ENCODE measurements at regions not wholly inside any gene's neighbourhood (a gene's known extent, or its start where the extent isn't known, plus 50 kb on each side); places are given as distances from the start of the nearest gene placed in this dataset.

- Histone ChIP-seq H3K4me3 (ENCODE audit: low read length) (no peak overlapping the region), H3K9ac (ENCODE audit: low read length) (no peak overlapping the region), H2AFZ (ENCODE audit: low read depth, low read length) (no peak overlapping the region), H4K20me1 (ENCODE audit: insufficient read depth) (no peaks in the 10 kb centered on the region), H3K27me3 (ENCODE audit: insufficient read depth, low read depth, low read length) (no peaks in the 10 kb centered on the region), H3K27ac (ENCODE audit: low read length) (no peak overlapping the region), H3K4me2 (ENCODE audit: low read length) (no peak overlapping the region), H3K9me3 (ENCODE audit: low read length) (no peaks in the 10 kb centered on the region), H3K79me2 (replicated peaks; ENCODE audit: insufficient read depth, low read length) (no peaks in the 10 kb centered on the region), H3K9me2 (ENCODE audit: insufficient read depth, low read length) (no peaks in the 10 kb centered on the region), H3F3A (ENCODE audit: insufficient read depth, low read length, poor library complexity, severe bottlenecking) (no peaks in the 10 kb centered on the region), H3K36me3 (ENCODE audit: insufficient read depth, low read length) (no peaks in the 10 kb centered on the region)
- TF ChIP-seq EZH2 (IDR thresholded peaks at IDR 0.05; ENCODE audit: borderline replicate concordance, insufficient read depth, low read length, poor library complexity, severe bottlenecking): no peak
- TF ChIP-seq POLR2AphosphoS5 (IDR thresholded peaks at IDR 0.05): no peak
- no peak for TF ChIP-seq SMC3 (conservative IDR thresholded peaks at IDR 0.05; ENCODE audit: poor library complexity)
- no peak for TF ChIP-seq REST (IDR thresholded peaks at IDR 0.05; ENCODE audit: borderline replicate concordance)
- TF ChIP-seq TAF1 (IDR thresholded peaks at IDR 0.05; ENCODE audit: low read depth): no peak
- no peak for TF ChIP-seq RAD21 (conservative IDR thresholded peaks at IDR 0.05)
- TF ChIP-seq EP300 (conservative IDR thresholded peaks at IDR 0.05; ENCODE audit: poor library complexity, severe bottlenecking): no peak
- TF ChIP-seq MXI1 (conservative IDR thresholded peaks at IDR 0.05; ENCODE audit: poor library complexity, severe bottlenecking): no peak
- TF ChIP-seq CTCF (IDR thresholded peaks at IDR 0.05; ENCODE audit: poor library complexity, severe bottlenecking): no peak
Measured at GRCh38 chr10:23521735-23522134, 82.9 kb downstream of the OTUD1 start.

- Histone ChIP-seq H3K9me3 (ENCODE audit: low read length) (no peaks in the 10 kb centered on the region), H4K20me1 (ENCODE audit: insufficient read depth) (no peaks in the 10 kb centered on the region), H3K36me3 (ENCODE audit: insufficient read depth, low read length) (no peaks in the 10 kb centered on the region), H3K9me2 (ENCODE audit: insufficient read depth, low read length) (no peaks in the 10 kb centered on the region), H3K27me3 (ENCODE audit: insufficient read depth, low read depth, low read length) (no peaks in the 10 kb centered on the region), H3K4me3 (ENCODE audit: low read length) (no peak overlapping the region), H3K79me2 (replicated peaks; ENCODE audit: insufficient read depth, low read length) (no peaks in the 10 kb centered on the region), H2AFZ (ENCODE audit: low read depth, low read length) (no peak overlapping the region), H3F3A (ENCODE audit: insufficient read depth, low read length, poor library complexity, severe bottlenecking) (no peaks in the 10 kb centered on the region), H3K4me2 (ENCODE audit: low read length) (no peak overlapping the region), H3K9ac (ENCODE audit: low read length) (no peak overlapping the region), H3K27ac (ENCODE audit: low read length) (no peak overlapping the region)
- TF ChIP-seq TAF1 (IDR thresholded peaks at IDR 0.05; ENCODE audit: low read depth) (no peak), REST (IDR thresholded peaks at IDR 0.05; ENCODE audit: borderline replicate concordance) (no peak), EP300 (conservative IDR thresholded peaks at IDR 0.05; ENCODE audit: poor library complexity, severe bottlenecking) (no peak), EZH2 (IDR thresholded peaks at IDR 0.05; ENCODE audit: borderline replicate concordance, insufficient read depth, low read length, poor library complexity, severe bottlenecking) (no peak), RAD21 (conservative IDR thresholded peaks at IDR 0.05) (no peak)
Measured at GRCh38 chr10:23522345-23522744, 83.5 kb downstream of the OTUD1 start.

Data from neural cell (in vitro differentiated cells).